ENCODE measurements at regions not wholly inside any gene's neighbourhood (a gene's known extent, or its start where the extent isn't known, plus 50 kb on each side); places are given as distances from the start of the nearest gene placed in this dataset.
A peak's percentile ranks its signal among the peaks of the same experiment; 100 is the strongest.

- no peak overlapping the region for H3K27ac ChIP-seq (ENCODE audit: low read length)
- no peaks in the 10 kb centered on the region for H3K27me3 ChIP-seq (ENCODE audit: control insufficient read depth, insufficient read depth, low read length)
- H3K4me1 ChIP-seq (ENCODE audit: control insufficient read depth, insufficient read depth, low read length) = no peaks in the 10 kb centered on the region
- no peak overlapping the region for H3K4me3 ChIP-seq (ENCODE audit: low read length)
- peak; percentile 31 for DNase-seq
- H3K36me3 ChIP-seq (ENCODE audit: control insufficient read depth, insufficient read depth, low read length) = no peaks in the 10 kb centered on the region
- WGBS (ENCODE audit: insufficient coverage) = no CpG with 5 or more reads among the region's 4 CpGs
- no peaks in the 10 kb centered on the region for H3K9me3 ChIP-seq (replicated peaks; ENCODE audit: control insufficient read depth, low read depth, low read length)
Observed at GRCh38 chr16:7278636-7279035, 54.0 kb upstream of the RBFOX1 start.

- H3K36me3 ChIP-seq (ENCODE audit: control insufficient read depth, insufficient read depth, low read length) = no peaks in the 10 kb centered on the region
- peaks cover 2% of the 10 kb centered on the region for H3K4me1 ChIP-seq (ENCODE audit: control insufficient read depth, insufficient read depth, low read length)
- WGBS (ENCODE audit: insufficient coverage) = 69% methylated on average over 3 of the region's 4 CpGs
- H3K4me3 ChIP-seq (ENCODE audit: low read length) = no peak overlapping the region
- no peak overlapping the region for H3K27ac ChIP-seq (ENCODE audit: low read length)
- no peak for DNase-seq
- no peaks in the 10 kb centered on the region for H3K27me3 ChIP-seq (ENCODE audit: control insufficient read depth, insufficient read depth, low read length)
- no peaks in the 10 kb centered on the region for H3K9me3 ChIP-seq (replicated peaks; ENCODE audit: control insufficient read depth, low read depth, low read length)
Observed at GRCh38 chr16:7272567-7273158, 60.0 kb upstream of the RBFOX1 start.

- Histone ChIP-seq H3K27ac (ENCODE audit: low read length) (no peak overlapping the region), H3K36me3 (ENCODE audit: control insufficient read depth, insufficient read depth, low read length) (no peaks in the 10 kb centered on the region), H3K4me3 (ENCODE audit: low read length) (no peak overlapping the region), H3K9me3 (replicated peaks; ENCODE audit: control insufficient read depth, low read depth, low read length) (no peaks in the 10 kb centered on the region), H3K4me1 (ENCODE audit: control insufficient read depth, insufficient read depth, low read length) (peaks cover 2% of the 10 kb centered on the region), H3K27me3 (ENCODE audit: control insufficient read depth, insufficient read depth, low read length) (no peaks in the 10 kb centered on the region)
- no peak for DNase-seq
- no CpG with 5 or more reads among the region's 5 CpGs for whole genome bisulfite sequencing (ENCODE audit: insufficient coverage)
Observed at GRCh38 chr16:7271486-7271885, 61.2 kb upstream of the RBFOX1 start.

GRCh38 chr16:7270823-7271222 is 61.8 kb upstream of the RBFOX1 start:
- H3K4me3 ChIP-seq (ENCODE audit: low read length) = no peak overlapping the region
- no peaks in the 10 kb centered on the region for H3K9me3 ChIP-seq (replicated peaks; ENCODE audit: control insufficient read depth, low read depth, low read length)
- H3K4me1 ChIP-seq (ENCODE audit: control insufficient read depth, insufficient read depth, low read length) = peaks cover 2% of the 10 kb centered on the region
- no peak overlapping the region for H3K27ac ChIP-seq (ENCODE audit: low read length)
- H3K27me3 ChIP-seq (ENCODE audit: control insufficient read depth, insufficient read depth, low read length) = no peaks in the 10 kb centered on the region
- H3K36me3 ChIP-seq (ENCODE audit: control insufficient read depth, insufficient read depth, low read length) = no peaks in the 10 kb centered on the region
- peak; percentile 12 for DNase-seq
- no CpG with 5 or more reads among the region's 3 CpGs for WGBS (ENCODE audit: insufficient coverage)

- no peaks in the 10 kb centered on the region for H3K9me3 ChIP-seq (replicated peaks; ENCODE audit: control insufficient read depth, low read depth, low read length)
- H3K27ac ChIP-seq (ENCODE audit: low read length) = no peak overlapping the region
- no peaks in the 10 kb centered on the region for H3K36me3 ChIP-seq (ENCODE audit: control insufficient read depth, insufficient read depth, low read length)
- H3K27me3 ChIP-seq (ENCODE audit: control insufficient read depth, insufficient read depth, low read length) = no peaks in the 10 kb centered on the region
- no peak for DNase-seq
- H3K4me1 ChIP-seq (ENCODE audit: control insufficient read depth, insufficient read depth, low read length) = peaks cover 2% of the 10 kb centered on the region
- H3K4me3 ChIP-seq (ENCODE audit: low read length) = no peak overlapping the region
- WGBS (ENCODE audit: insufficient coverage) = 20% methylated on average over 1 of the region's 4 CpGs
Observed at GRCh38 chr16:7270006-7270405, 62.6 kb upstream of the RBFOX1 start.

GRCh38 chr16:7268182-7268581 is 64.5 kb upstream of the RBFOX1 start:
- WGBS (ENCODE audit: insufficient coverage) = 0% methylated on average over 4 of the region's 6 CpGs
- Histone ChIP-seq H3K9me3 (replicated peaks; ENCODE audit: control insufficient read depth, low read depth, low read length) (no peaks in the 10 kb centered on the region), H3K4me3 (ENCODE audit: low read length) (no peak overlapping the region), H3K4me1 (ENCODE audit: control insufficient read depth, insufficient read depth, low read length) (peaks cover 2% of the 10 kb centered on the region), H3K27ac (ENCODE audit: low read length) (no peak overlapping the region), H3K27me3 (ENCODE audit: control insufficient read depth, insufficient read depth, low read length) (no peaks in the 10 kb centered on the region), H3K36me3 (ENCODE audit: control insufficient read depth, insufficient read depth, low read length) (no peaks in the 10 kb centered on the region)
- DNase-seq = peak; percentile 55

- DNase-seq = no peak
- no peaks in the 10 kb centered on the region for H3K9me3 ChIP-seq (replicated peaks; ENCODE audit: control insufficient read depth, low read depth, low read length)
Observed at GRCh38 chr16:7257016-7257415, 75.6 kb upstream of the RBFOX1 start.

GRCh38 chr16:7246578-7246977 is 86.1 kb upstream of the RBFOX1 start:
- H3K4me3 ChIP-seq (ENCODE audit: low read length) = no peak overlapping the region
- H3K27me3 ChIP-seq (ENCODE audit: control insufficient read depth, insufficient read depth, low read length) = no peaks in the 10 kb centered on the region
- peak; percentile 48 for DNase-seq
- no peaks in the 10 kb centered on the region for H3K36me3 ChIP-seq (ENCODE audit: control insufficient read depth, insufficient read depth, low read length)
- H3K27ac ChIP-seq (ENCODE audit: low read length) = no peak overlapping the region
- 7% methylated on average over 3 of the region's 6 CpGs for WGBS (ENCODE audit: insufficient coverage)
- H3K9me3 ChIP-seq (replicated peaks; ENCODE audit: control insufficient read depth, low read depth, low read length) = no peaks in the 10 kb centered on the region
- H3K4me1 ChIP-seq (ENCODE audit: control insufficient read depth, insufficient read depth, low read length) = no peaks in the 10 kb centered on the region

More at GRCh38 chr16:7257016-7257415, 75.6 kb upstream of the RBFOX1 start:
- Histone ChIP-seq H3K36me3 (ENCODE audit: control insufficient read depth, insufficient read depth, low read length) (no peaks in the 10 kb centered on the region), H3K4me3 (ENCODE audit: low read length) (no peak overlapping the region), H3K27me3 (ENCODE audit: control insufficient read depth, insufficient read depth, low read length) (no peaks in the 10 kb centered on the region), H3K27ac (ENCODE audit: low read length) (no peak overlapping the region), H3K4me1 (ENCODE audit: control insufficient read depth, insufficient read depth, low read length) (no peaks in the 10 kb centered on the region)
- WGBS (ENCODE audit: insufficient coverage) = 65% methylated on average over 4 of the region's 11 CpGs

- H3K4me1 ChIP-seq (ENCODE audit: control insufficient read depth, insufficient read depth, low read length) = no peaks in the 10 kb centered on the region
- no CpG with 5 or more reads among the region's 2 CpGs for WGBS (ENCODE audit: insufficient coverage)
- no peak overlapping the region for H3K27ac ChIP-seq (ENCODE audit: low read length)
- no peak overlapping the region for H3K4me3 ChIP-seq (ENCODE audit: low read length)
- no peaks in the 10 kb centered on the region for H3K36me3 ChIP-seq (ENCODE audit: control insufficient read depth, insufficient read depth, low read length)
- no peaks in the 10 kb centered on the region for H3K27me3 ChIP-seq (ENCODE audit: control insufficient read depth, insufficient read depth, low read length)
- no peak for DNase-seq
- no peaks in the 10 kb centered on the region for H3K9me3 ChIP-seq (replicated peaks; ENCODE audit: control insufficient read depth, low read depth, low read length)
Observed at GRCh38 chr16:7239547-7239946, 93.1 kb upstream of the RBFOX1 start.

- no peaks in the 10 kb centered on the region for H3K36me3 ChIP-seq (ENCODE audit: control insufficient read depth, insufficient read depth, low read length)
- no peaks in the 10 kb centered on the region for H3K4me1 ChIP-seq (ENCODE audit: control insufficient read depth, insufficient read depth, low read length)
- 70% methylated on average over 3 of the region's 6 CpGs for WGBS (ENCODE audit: insufficient coverage)
- no peak overlapping the region for H3K4me3 ChIP-seq (ENCODE audit: low read length)
- H3K27ac ChIP-seq (ENCODE audit: low read length) = no peak overlapping the region
- no peaks in the 10 kb centered on the region for H3K27me3 ChIP-seq (ENCODE audit: control insufficient read depth, insufficient read depth, low read length)
- peak; percentile 54 for DNase-seq
- H3K9me3 ChIP-seq (replicated peaks; ENCODE audit: control insufficient read depth, low read depth, low read length) = no peaks in the 10 kb centered on the region
Observed at GRCh38 chr16:7236824-7237410, 95.7 kb upstream of the RBFOX1 start.

- Histone ChIP-seq H3K27ac (ENCODE audit: low read length) (no peak overlapping the region), H3K4me3 (ENCODE audit: low read length) (no peak overlapping the region), H3K27me3 (ENCODE audit: control insufficient read depth, insufficient read depth, low read length) (no peaks in the 10 kb centered on the region), H3K36me3 (ENCODE audit: control insufficient read depth, insufficient read depth, low read length) (no peaks in the 10 kb centered on the region), H3K4me1 (ENCODE audit: control insufficient read depth, insufficient read depth, low read length) (no peaks in the 10 kb centered on the region), H3K9me3 (replicated peaks; ENCODE audit: control insufficient read depth, low read depth, low read length) (no peaks in the 10 kb centered on the region)
- DNase-seq = no peak
- WGBS (ENCODE audit: insufficient coverage) = 86% methylated on average over 2 of the region's 2 CpGs
Observed at GRCh38 chr16:7233975-7234374, 98.7 kb upstream of the RBFOX1 start.
